IPS DF 4.7 (cell line): ENCODE measurements at regions not wholly inside any gene's neighbourhood (a gene's known extent, or its start where the extent isn't known, plus 50 kb on each side); places are given as distances from the start of the nearest gene placed in this dataset.

Source experiments
- DNase-seq: peaks from one replicate; pipeline ENCODE4 v3.0.0-alpha.2; 2013; ENCODE audit warnings: low spot score; ENCODE audit errors: extremely low read depth

- no peak for DNase-seq
These were observed 73.0 kb upstream of the NTM start for GRCh38 chr11:131297441-131297840.

GRCh38 chr11:131299598-131300438 lies 70.6 kb upstream of the NTM start:
- no peak for DNase-seq

- no peak for DNase-seq
These were observed 70.0 kb upstream of the NTM start for GRCh38 chr11:131300439-131300717.

GRCh38 chr11:131301306-131301705 lies 69.1 kb upstream of the NTM start:
- DNase-seq, result no peak

GRCh38 chr11:131302836-131303235 lies 67.6 kb upstream of the NTM start:
- no peak for DNase-seq

GRCh38 chr11:131303611-131304119 lies 66.8 kb upstream of the NTM start:
- DNase-seq, result no peak

GRCh38 chr11:131305005-131305404 lies 65.4 kb upstream of the NTM start:
- DNase-seq, result no peak

GRCh38 chr11:131307506-131307905 lies 62.9 kb upstream of the NTM start:
- DNase-seq, result no peak

GRCh38 chr11:131309776-131310175 lies 60.6 kb upstream of the NTM start:
- no peak for DNase-seq

GRCh38 chr11:131311776-131312514 lies 58.5 kb upstream of the NTM start:
- DNase-seq, result no peak
